ENCODE measurements at regions not wholly inside any gene's neighbourhood (a gene's known extent, or its start where the extent isn't known, plus 50 kb on each side); places are given as distances from the start of the nearest gene placed in this dataset.

DNA sequence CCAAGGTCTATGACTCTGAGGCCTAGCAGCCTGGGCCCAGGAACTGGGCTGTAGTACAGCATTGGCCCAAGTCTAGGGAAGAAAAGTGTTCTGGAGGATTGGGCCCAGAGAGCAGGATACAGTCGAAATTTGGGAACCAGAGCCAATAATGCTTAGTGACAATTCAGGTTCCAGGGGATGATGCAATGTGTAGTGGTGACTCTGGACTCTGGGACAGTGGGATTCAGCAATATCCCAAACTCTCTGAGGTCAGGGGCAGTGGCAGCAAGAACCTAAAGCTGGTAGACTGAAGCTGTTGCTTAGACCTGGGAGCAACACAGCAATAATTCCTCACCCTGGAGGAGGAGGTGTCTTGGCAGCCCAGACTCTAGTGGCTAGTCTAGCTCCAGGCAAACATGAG, 545.5 kb upstream of the ARGLU1 start:
- no peaks in the 10 kb centered on the region for H3K36me3 ChIP-seq (ENCODE audit: low read depth, low read length)
- TF ChIP-seq, protein P1, sequence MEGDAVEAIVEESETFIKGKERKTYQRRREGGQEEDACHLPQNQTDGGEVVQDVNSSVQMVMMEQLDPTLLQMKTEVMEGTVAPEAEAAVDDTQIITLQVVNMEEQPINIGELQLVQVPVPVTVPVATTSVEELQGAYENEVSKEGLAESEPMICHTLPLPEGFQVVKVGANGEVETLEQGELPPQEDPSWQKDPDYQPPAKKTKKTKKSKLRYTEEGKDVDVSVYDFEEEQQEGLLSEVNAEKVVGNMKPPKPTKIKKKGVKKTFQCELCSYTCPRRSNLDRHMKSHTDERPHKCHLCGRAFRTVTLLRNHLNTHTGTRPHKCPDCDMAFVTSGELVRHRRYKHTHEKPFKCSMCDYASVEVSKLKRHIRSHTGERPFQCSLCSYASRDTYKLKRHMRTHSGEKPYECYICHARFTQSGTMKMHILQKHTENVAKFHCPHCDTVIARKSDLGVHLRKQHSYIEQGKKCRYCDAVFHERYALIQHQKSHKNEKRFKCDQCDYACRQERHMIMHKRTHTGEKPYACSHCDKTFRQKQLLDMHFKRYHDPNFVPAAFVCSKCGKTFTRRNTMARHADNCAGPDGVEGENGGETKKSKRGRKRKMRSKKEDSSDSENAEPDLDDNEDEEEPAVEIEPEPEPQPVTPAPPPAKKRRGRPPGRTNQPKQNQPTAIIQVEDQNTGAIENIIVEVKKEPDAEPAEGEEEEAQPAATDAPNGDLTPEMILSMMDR (conservative IDR thresholded peaks at IDR 0.05; ENCODE audit: low read depth, low read length), result no peak
- TF ChIP-seq EZH2 (IDR thresholded peaks at IDR 0.05; ENCODE audit: low read length, unreplicated experiment), result no peak
- no peaks in the 10 kb centered on the region for H3K79me2 ChIP-seq (ENCODE audit: low read length)
- no peak for DNase-seq
- no peaks in the 10 kb centered on the region for H3F3A ChIP-seq (ENCODE audit: low read length, unreplicated experiment)
- no peak overlapping the region for H3K4me2 ChIP-seq (ENCODE audit: low read length)
- no peak overlapping the region for H3K9ac ChIP-seq (ENCODE audit: low read length)
- no peaks in the 10 kb centered on the region for H3K9me2 ChIP-seq (replicated peaks; ENCODE audit: low read length)
- H4K20me1 ChIP-seq (ENCODE audit: low read length), result no peaks in the 10 kb centered on the region
- peaks cover 18% of the 10 kb centered on the region for H3K27me3 ChIP-seq (ENCODE audit: low read length)
- ATAC-seq, result no peak
- H3K9me3 ChIP-seq (ENCODE audit: low read length), result no peaks in the 10 kb centered on the region
- ChIA-PET POLR2A (ENCODE audit: unreplicated experiment) (no interaction called here), CTCF (no interaction called here)
- H3K4me1 ChIP-seq (ENCODE audit: insufficient read depth, low read length), result no peaks in the 10 kb centered on the region
- intact Hi-C loops (cut with micrococcal nuclease), result no loop called here
- no peak overlapping the region for H3K27ac ChIP-seq (ENCODE audit: low read length)
- H3K4me3 ChIP-seq (ENCODE audit: low read length), result no peak overlapping the region
- no peak overlapping the region for H2AFZ ChIP-seq (ENCODE audit: low read length)
- no TSS peak for BruUV-seq (replicated peaks)

DNA sequence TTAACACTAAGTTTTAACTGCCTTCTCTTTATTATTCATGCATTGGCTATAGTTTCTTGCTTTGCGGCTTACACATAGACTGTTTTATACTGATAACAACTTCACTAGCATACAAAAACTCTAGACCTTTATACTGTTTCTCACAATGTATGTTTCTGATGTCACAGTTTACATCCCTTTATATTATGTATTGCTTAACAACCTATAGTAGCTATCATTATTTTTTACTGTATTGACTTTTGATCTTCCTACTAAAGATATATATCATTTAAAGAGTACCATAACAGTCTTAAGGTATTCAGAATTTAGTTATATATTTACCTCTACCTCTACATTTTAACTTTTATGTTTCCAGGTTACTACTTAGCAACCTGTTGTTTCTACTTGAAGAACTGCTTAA, 543.3 kb upstream of the ARGLU1 start:
- no peaks in the 10 kb centered on the region for H3K36me3 ChIP-seq (ENCODE audit: low read depth, low read length)
- no peaks in the 10 kb centered on the region for H3K4me1 ChIP-seq (ENCODE audit: insufficient read depth, low read length)
- H2AFZ ChIP-seq (ENCODE audit: low read length), result no peak overlapping the region
- peaks cover 7% of the 10 kb centered on the region; the same call in 1 of the 2 replicates for H3K27me3 ChIP-seq (ENCODE audit: low read length)
- no peak overlapping the region for H3K27ac ChIP-seq (ENCODE audit: low read length)
- POLR2A ChIA-PET (ENCODE audit: unreplicated experiment), result no interaction called here
- CTCF ChIA-PET, result no interaction called here
- H3K4me3 ChIP-seq (ENCODE audit: low read length), result no peak overlapping the region
- H3F3A ChIP-seq (ENCODE audit: low read length, unreplicated experiment), result no peaks in the 10 kb centered on the region
- no peaks in the 10 kb centered on the region for H3K9me3 ChIP-seq (ENCODE audit: low read length)
- H3K9me2 ChIP-seq (replicated peaks; ENCODE audit: low read length), result no peaks in the 10 kb centered on the region
- H3K4me2 ChIP-seq (ENCODE audit: low read length), result no peak overlapping the region
- no peak overlapping the region for H3K9ac ChIP-seq (ENCODE audit: low read length)
- H4K20me1 ChIP-seq (ENCODE audit: low read length), result no peaks in the 10 kb centered on the region
- ATAC-seq, result no peak
- no peak for DNase-seq
- TF ChIP-seq, protein P1 (conservative IDR thresholded peaks at IDR 0.05; ENCODE audit: low read depth, low read length), result no peak
- no peak for TF ChIP-seq EZH2 (IDR thresholded peaks at IDR 0.05; ENCODE audit: low read length, unreplicated experiment)
- no peak for TF ChIP-seq EZH2phosphoT487 (IDR thresholded peaks at IDR 0.05; ENCODE audit: borderline replicate concordance, low read length)
- H3K79me2 ChIP-seq (ENCODE audit: low read length), result no peaks in the 10 kb centered on the region
- no TSS peak for BruUV-seq (replicated peaks)
- intact Hi-C loops (cut with micrococcal nuclease), result no loop called here

DNA sequence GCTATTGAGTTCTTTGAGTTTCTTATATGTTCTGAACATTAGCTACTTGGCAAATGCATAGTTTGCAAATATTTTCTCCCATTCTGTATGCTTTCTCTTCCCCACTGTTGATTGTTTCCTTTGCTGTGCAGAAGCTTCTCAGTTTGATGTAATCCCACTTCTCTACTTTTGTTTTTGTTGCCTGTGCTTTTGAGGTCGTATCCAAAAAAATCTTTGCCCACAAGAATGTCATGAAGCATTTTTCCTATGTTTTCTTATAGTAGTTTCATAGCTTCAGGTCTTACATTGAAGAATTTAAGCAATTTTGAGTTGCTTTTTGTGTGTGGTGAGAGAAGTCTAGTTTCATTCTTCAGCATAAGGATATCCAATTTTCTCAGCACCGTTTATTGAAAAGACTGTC, 536.7 kb upstream of the ARGLU1 start:
- H3K4me1 ChIP-seq (ENCODE audit: insufficient read depth, low read length), result no peaks in the 10 kb centered on the region
- no peak overlapping the region for H3K27ac ChIP-seq (ENCODE audit: low read length)
- no peaks in the 10 kb centered on the region for H3K9me3 ChIP-seq (ENCODE audit: low read length)
- H3F3A ChIP-seq (ENCODE audit: low read length, unreplicated experiment), result no peaks in the 10 kb centered on the region
- CTCF ChIA-PET, result no interaction called here
- no peaks in the 10 kb centered on the region for H3K79me2 ChIP-seq (ENCODE audit: low read length)
- no peaks in the 10 kb centered on the region for H4K20me1 ChIP-seq (ENCODE audit: low read length)
- ATAC-seq (no peak), DNase-seq (no peak)
- TF ChIP-seq EZH2 (IDR thresholded peaks at IDR 0.05; ENCODE audit: low read length, unreplicated experiment) (no peak), EZH2phosphoT487 (IDR thresholded peaks at IDR 0.05; ENCODE audit: borderline replicate concordance, low read length) (no peak)
- TF ChIP-seq, protein P1 (conservative IDR thresholded peaks at IDR 0.05; ENCODE audit: low read depth, low read length), result no peak
- no peaks in the 10 kb centered on the region for H3K36me3 ChIP-seq (ENCODE audit: low read depth, low read length)
- no peak overlapping the region for H3K9ac ChIP-seq (ENCODE audit: low read length)
- intact Hi-C loops (cut with micrococcal nuclease), result no loop called here
- H3K9me2 ChIP-seq (replicated peaks; ENCODE audit: low read length), result no peaks in the 10 kb centered on the region
- no TSS peak for BruUV-seq (replicated peaks)
- no peaks in the 10 kb centered on the region for H3K27me3 ChIP-seq (ENCODE audit: low read length)
- POLR2A ChIA-PET (ENCODE audit: unreplicated experiment), result no interaction called here
- H2AFZ ChIP-seq (ENCODE audit: low read length), result no peak overlapping the region
- no peak overlapping the region for H3K4me3 ChIP-seq (ENCODE audit: low read length)
- H3K4me2 ChIP-seq (ENCODE audit: low read length), result no peak overlapping the region

All from PC-3 (cell line).